Fibroblast of lung (primary cell): ENCODE measurements at regions not wholly inside any gene's neighbourhood (a gene's known extent, or its start where the extent isn't known, plus 50 kb on each side); places are given as distances from the start of the nearest gene placed in this dataset.

ENCODE experiments used
- DNase-seq, 2 donors: peaks; one replicate each; pipeline versions ENCODE4 v3.0.0 to v3.0.0-alpha.2; 2010; ENCODE audit warnings: low read depth in 2 of 2
- H2AFZ ChIP-seq: 2 replicates; pipeline ENCODE4 v1.5.1; 2012; ENCODE audit warnings: low read length, control low read depth, inconsistent platforms
- H3K27ac ChIP-seq: 2 replicates; pipeline ENCODE4 v1.5.1; 2011; ENCODE audit warnings: low read length, control low read depth; ENCODE audit not compliant: insufficient read depth
- H3K27me3 ChIP-seq: 2 replicates; pipeline ENCODE4 v1.5.1; 2011; ENCODE audit warnings: mild to moderate bottlenecking, low read length; ENCODE audit not compliant: control insufficient read depth, insufficient read depth
- H3K36me3 ChIP-seq: 2 replicates; pipeline ENCODE4 v1.5.1; 2011; ENCODE audit warnings: low read length; ENCODE audit not compliant: control insufficient read depth, insufficient read depth
- H3K4me1 ChIP-seq: 2 replicates; pipeline ENCODE4 v1.5.1; 2011; ENCODE audit warnings: low read length; ENCODE audit not compliant: control insufficient read depth, insufficient read depth; ENCODE audit errors: extremely low read depth
- H3K4me2 ChIP-seq: 2 replicates; pipeline ENCODE4 v1.5.1; 2011; ENCODE audit warnings: low read length, control low read depth; ENCODE audit not compliant: insufficient read depth; ENCODE audit errors: extremely low read depth
- H3K4me3 ChIP-seq, 4 experiments: fragments of 200-600 bp in 1 of 4; sonication (generic) in 1 of 4; replicated peaks in 1 of 4; 2 replicates each; pipeline ENCODE4 v1.5.1; 2011 to 2016; ENCODE audit warnings: low read length in 4 of 4, low read depth in 3 of 4, mild to moderate bottlenecking in 3 of 4, control low read depth in 2 of 4, inconsistent platforms in 1 of 4, mixed read lengths in 1 of 4; ENCODE audit not compliant: insufficient read depth in 1 of 4; ENCODE audit errors: control extremely low read depth in 1 of 4
- H3K79me2 ChIP-seq: 2 replicates; pipeline ENCODE4 v1.5.1; 2012; ENCODE audit warnings: mild to moderate bottlenecking, low read length, inconsistent platforms; ENCODE audit not compliant: control insufficient read depth, insufficient read depth
- H3K9ac ChIP-seq: 2 replicates; pipeline ENCODE4 v1.5.1; 2011; ENCODE audit warnings: mild to moderate bottlenecking, low read length, control low read depth; ENCODE audit not compliant: insufficient read depth
- H3K9me3 ChIP-seq: 2 replicates; pipeline ENCODE4 v1.5.1; 2012; ENCODE audit warnings: low read depth, low read length; ENCODE audit not compliant: control insufficient read depth, insufficient read depth
- H4K20me1 ChIP-seq: 2 replicates; pipeline ENCODE4 v1.5.1; 2011; ENCODE audit warnings: low read length; ENCODE audit not compliant: control insufficient read depth, insufficient read depth; ENCODE audit errors: extremely low read depth
- CTCF ChIP-seq, 2 donors: IDR thresholded peaks in 1 of 2; conservative IDR thresholded peaks in 1 of 2; 1 replicate in 1 of 2; 2 replicates in 1 of 2; pipeline ENCODE4 v1.5.1; 2011 to 2012; ENCODE audit warnings: low read length in 2 of 2, control low read depth in 1 of 2, inconsistent platforms in 1 of 2, low read depth in 1 of 2, mild to moderate bottlenecking in 1 of 2
- EZH2 ChIP-seq: IDR thresholded peaks from 2 replicates; pipeline ENCODE4 v1.5.1; 2012; ENCODE audit warnings: low read length, control low read depth, mild to moderate bottlenecking; ENCODE audit errors: missing control alignments

GRCh38 chr7:118046801-118047200 lies 137.2 kb upstream of the LSM8 start:
- Histone ChIP-seq H2AFZ (no peak overlapping the region), H4K20me1 (no peaks in the 10 kb centered on the region), H3K27ac (no peak overlapping the region)

GRCh38 chr7:118052336-118052735 lies 131.6 kb upstream of the LSM8 start:
- H3K4me2 ChIP-seq, result no peak overlapping the region
- no peaks in the 10 kb centered on the region for H3K27me3 ChIP-seq
- no peak overlapping the region for H2AFZ ChIP-seq
- no peak for DNase-seq
- H3K4me3 ChIP-seq, result no peak overlapping the region
- TF ChIP-seq CTCF (conservative IDR thresholded peaks at IDR 0.05 in 1 of 2, IDR thresholded peaks at IDR 0.05 in 1 of 2; ENCODE audit: low read depth in 1 of 2, low read length in 2 of 2) (no peak), EZH2 (no peak)
- no peak overlapping the region for H3K9ac ChIP-seq
- no peaks in the 10 kb centered on the region for H3K36me3 ChIP-seq
- H3K27ac ChIP-seq, result no peak overlapping the region
- no peaks in the 10 kb centered on the region for H3K79me2 ChIP-seq
- H3K4me1 ChIP-seq, result no peaks in the 10 kb centered on the region
- H3K9me3 ChIP-seq, result no peaks in the 10 kb centered on the region
- H4K20me1 ChIP-seq, result no peaks in the 10 kb centered on the region

More at GRCh38 chr7:118046801-118047200, 137.2 kb upstream of the LSM8 start:
- no peak overlapping the region for H3K4me3 ChIP-seq
- no peaks in the 10 kb centered on the region for H3K79me2 ChIP-seq
- H3K4me1 ChIP-seq, result no peaks in the 10 kb centered on the region
- no peaks in the 10 kb centered on the region for H3K9me3 ChIP-seq
- H3K4me2 ChIP-seq, result no peak overlapping the region
- TF ChIP-seq EZH2 (no peak), CTCF (conservative IDR thresholded peaks at IDR 0.05 in 1 of 2, IDR thresholded peaks at IDR 0.05 in 1 of 2; ENCODE audit: low read depth in 1 of 2, low read length in 2 of 2) (no peak)
- H3K27me3 ChIP-seq, result no peaks in the 10 kb centered on the region
- H3K9ac ChIP-seq, result no peak overlapping the region
- no peak for DNase-seq
- H3K36me3 ChIP-seq, result no peaks in the 10 kb centered on the region

- Histone ChIP-seq H3K4me3 (no peak overlapping the region), H3K4me1 (no peaks in the 10 kb centered on the region), H2AFZ (no peak overlapping the region), H3K36me3 (no peaks in the 10 kb centered on the region), H3K9me3 (no peaks in the 10 kb centered on the region), H3K27ac (no peak overlapping the region), H3K9ac (no peak overlapping the region), H3K79me2 (no peaks in the 10 kb centered on the region), H3K27me3 (no peaks in the 10 kb centered on the region), H4K20me1 (no peaks in the 10 kb centered on the region), H3K4me2 (no peak overlapping the region)
- no peak for TF ChIP-seq EZH2
- no peak for TF ChIP-seq CTCF (conservative IDR thresholded peaks at IDR 0.05 in 1 of 2, IDR thresholded peaks at IDR 0.05 in 1 of 2; ENCODE audit: low read depth in 1 of 2, low read length in 2 of 2)
- no peak for DNase-seq
Observed at GRCh38 chr7:118053353-118053752, 130.6 kb upstream of the LSM8 start.
